PFSK-1 (cell line): ENCODE measurements at regions not wholly inside any gene's neighbourhood (a gene's known extent, or its start where the extent isn't known, plus 50 kb on each side); places are given as distances from the start of the nearest gene placed in this dataset.

Source experiments
- POLR2AphosphoS5 ChIP-seq: IDR thresholded peaks from 2 replicates; pipeline ENCODE4 v1.6.1; 2012; ENCODE audit warnings: low read depth, mild to moderate bottlenecking, control low read depth, low read length, moderate library complexity
- SIN3A ChIP-seq: IDR thresholded peaks from 2 replicates; pipeline ENCODE4 v1.6.1; 2012; ENCODE audit warnings: mild to moderate bottlenecking, low read length, moderate library complexity, borderline replicate concordance; ENCODE audit not compliant: insufficient read depth

- no peak for TF ChIP-seq SIN3A
- no peak for TF ChIP-seq POLR2AphosphoS5
Observed at GRCh38 chr9:86634501-86634900, 280.3 kb upstream of the TUT7 start.
